ENCODE measurements at regions not wholly inside any gene's neighbourhood (a gene's known extent, or its start where the extent isn't known, plus 50 kb on each side); places are given as distances from the start of the nearest gene placed in this dataset.

DNA sequence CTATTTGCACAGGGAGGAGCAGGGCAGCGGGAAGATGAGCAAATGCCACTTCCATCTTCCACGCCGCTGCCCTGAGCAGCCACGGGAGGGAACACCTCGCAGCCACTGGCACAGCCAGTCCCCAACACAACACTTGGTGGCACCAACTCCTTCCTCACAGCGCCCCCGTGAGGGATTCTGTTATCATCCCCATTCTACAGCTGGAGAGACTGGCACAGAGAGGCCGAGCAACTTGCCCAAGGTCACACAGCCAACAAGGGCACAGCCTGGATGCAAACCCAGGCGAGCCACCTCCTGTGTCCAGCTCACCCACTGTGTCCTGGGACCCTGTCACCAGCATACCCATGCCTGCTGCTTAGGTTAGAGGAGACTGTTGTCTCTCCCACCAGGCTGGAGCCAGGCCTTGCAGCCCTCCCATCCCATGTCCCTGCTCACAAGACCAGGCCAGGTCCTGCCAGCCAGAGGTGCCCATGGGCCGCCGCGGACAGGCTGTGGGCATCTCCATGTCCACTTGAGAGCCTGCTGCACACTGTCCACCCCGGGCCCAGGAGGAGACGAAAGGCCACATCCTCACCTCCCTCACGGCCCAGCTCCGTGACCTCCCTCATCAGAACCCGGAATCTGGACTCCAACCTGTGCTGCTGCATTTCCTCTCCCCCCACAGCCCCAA is 57.0 kb downstream of the NCOR2 start:
- H3K27me3 ChIP-seq (ENCODE audit: control insufficient read depth, insufficient read depth, low read length) = no peaks in the 10 kb centered on the region
- no peak for DNase-seq (ENCODE audit: low read depth in 4 of 6, low spot score in 6 of 6)
- no peaks in the 10 kb centered on the region for H3K9me3 ChIP-seq (ENCODE audit: control insufficient read depth, insufficient read depth, low read length)
- H3K4me1 ChIP-seq (ENCODE audit: control insufficient read depth, insufficient read depth, low read length) = peaks cover 98% of the 10 kb centered on the region
- H3K27ac ChIP-seq (ENCODE audit: low read depth, low read length) = peak overlapping the region; percentile 84
- H3K4me3 ChIP-seq (ENCODE audit: low read depth, low read length) = no peak overlapping the region
- WGBS (ENCODE audit: insufficient coverage) = 89% methylated on average over 14 of the region's 17 CpGs
- peaks cover 36% of the 10 kb centered on the region for H3K36me3 ChIP-seq (ENCODE audit: control insufficient read depth, insufficient read depth, low read length)

DNA sequence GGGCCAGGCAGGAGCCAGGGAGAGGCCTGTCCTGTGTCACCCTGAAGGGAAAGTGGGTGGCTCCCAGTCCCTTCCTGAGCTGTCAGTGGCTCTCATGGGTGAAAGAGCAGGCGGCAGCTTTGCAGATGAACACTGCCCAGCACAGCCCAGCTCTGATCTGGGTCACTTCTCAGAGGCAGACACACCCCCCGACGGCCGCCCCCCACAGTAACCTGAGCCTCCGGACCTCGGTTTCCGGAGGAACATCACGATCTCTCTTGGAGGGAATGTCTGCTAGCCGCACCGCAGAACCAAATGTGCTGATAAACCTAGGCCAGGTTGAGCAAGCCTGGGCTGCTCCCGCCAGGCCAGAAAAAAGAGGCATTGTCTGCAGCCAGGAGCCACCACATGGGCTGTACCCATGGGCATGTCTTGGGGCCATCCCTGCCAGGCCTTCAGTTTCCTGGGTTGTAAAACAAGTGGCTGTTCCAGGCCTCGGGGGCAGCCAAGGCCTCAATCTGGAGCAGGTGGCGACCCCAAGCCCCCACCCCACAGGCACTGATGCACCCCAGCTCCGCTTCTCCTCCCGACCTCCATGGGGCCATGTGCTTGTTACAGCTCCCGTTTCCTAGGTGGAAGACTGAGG is 57.6 kb downstream of the NCOR2 start:
- Histone ChIP-seq H3K9me3 (ENCODE audit: control insufficient read depth, insufficient read depth, low read length) (no peaks in the 10 kb centered on the region), H3K36me3 (ENCODE audit: control insufficient read depth, insufficient read depth, low read length) (peaks cover 37% of the 10 kb centered on the region), H3K4me1 (ENCODE audit: control insufficient read depth, insufficient read depth, low read length) (peaks cover 99% of the 10 kb centered on the region), H3K4me3 (ENCODE audit: low read depth, low read length) (no peak overlapping the region), H3K27me3 (ENCODE audit: control insufficient read depth, insufficient read depth, low read length) (no peaks in the 10 kb centered on the region), H3K27ac (ENCODE audit: low read depth, low read length) (peak overlapping the region; percentile 84)
- 38% methylated on average over 15 of the region's 16 CpGs for WGBS (ENCODE audit: insufficient coverage)
- no peak for DNase-seq (ENCODE audit: low read depth in 4 of 6, low spot score in 6 of 6)

DNA sequence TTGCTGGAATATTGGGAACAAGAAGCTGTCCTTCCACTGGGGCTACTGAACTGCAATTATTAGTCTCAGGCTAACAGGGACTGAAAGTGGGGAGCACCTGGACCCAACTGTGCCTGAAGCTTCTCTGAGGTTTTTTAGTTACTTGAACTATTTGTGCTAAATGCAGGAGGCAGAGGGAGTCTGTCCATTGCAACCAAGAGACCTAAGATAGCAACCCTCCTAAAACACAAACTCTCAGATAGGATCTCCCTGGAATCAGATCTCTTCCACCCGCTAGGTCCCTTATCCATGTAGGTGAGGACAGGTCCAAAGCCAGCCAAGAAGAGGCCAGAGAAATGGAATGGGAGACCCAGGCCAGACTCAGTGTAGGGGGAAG is 58.1 kb downstream of the NCOR2 start:
- no peak for DNase-seq (ENCODE audit: low read depth in 4 of 6, low spot score in 6 of 6)
- Histone ChIP-seq H3K27me3 (ENCODE audit: control insufficient read depth, insufficient read depth, low read length) (no peaks in the 10 kb centered on the region), H3K4me1 (ENCODE audit: control insufficient read depth, insufficient read depth, low read length) (peaks cover 100% of the 10 kb centered on the region), H3K36me3 (ENCODE audit: control insufficient read depth, insufficient read depth, low read length) (peaks cover 36% of the 10 kb centered on the region), H3K9me3 (ENCODE audit: control insufficient read depth, insufficient read depth, low read length) (no peaks in the 10 kb centered on the region), H3K27ac (ENCODE audit: low read depth, low read length) (peak overlapping the region; percentile 84), H3K4me3 (ENCODE audit: low read depth, low read length) (no peak overlapping the region)
- 100% methylated on average over 1 of the region's 1 CpG for WGBS (ENCODE audit: insufficient coverage)

DNA sequence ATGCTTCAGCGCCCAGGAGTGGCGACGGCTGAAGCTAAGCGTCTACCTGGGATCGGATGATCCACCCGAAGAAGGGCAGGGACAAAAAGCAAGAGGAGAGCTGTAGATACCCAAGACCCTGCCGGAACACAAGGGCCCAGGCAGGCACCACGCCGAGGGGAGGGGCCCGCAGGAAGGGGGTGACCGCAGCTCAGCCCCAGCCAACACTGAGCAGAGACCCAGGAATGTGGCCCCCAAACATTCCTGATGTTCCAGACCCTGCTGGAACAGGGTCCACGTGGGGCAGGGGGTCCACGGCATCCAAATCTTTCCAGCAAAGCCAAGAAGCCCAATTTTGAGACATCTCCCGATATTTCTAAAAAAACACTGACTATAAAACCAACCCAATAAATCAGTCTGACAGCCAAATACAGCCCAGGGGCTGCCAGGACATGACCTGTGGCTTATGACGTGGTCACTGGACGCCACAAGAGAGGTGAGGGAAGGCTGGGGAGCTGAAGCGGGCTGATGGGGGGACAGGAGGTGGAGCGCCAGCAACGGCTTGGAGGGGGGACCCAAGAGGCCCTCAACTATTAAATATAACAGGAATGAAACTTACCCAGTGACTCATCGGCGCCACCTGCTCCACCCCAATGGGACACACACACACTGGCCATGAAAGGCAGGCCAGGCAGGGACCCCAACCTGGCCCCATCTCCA is 58.9 kb downstream of the NCOR2 start:
- Histone ChIP-seq H3K9me3 (ENCODE audit: control insufficient read depth, insufficient read depth, low read length) (no peaks in the 10 kb centered on the region), H3K27me3 (ENCODE audit: control insufficient read depth, insufficient read depth, low read length) (no peaks in the 10 kb centered on the region), H3K36me3 (ENCODE audit: control insufficient read depth, insufficient read depth, low read length) (peaks cover 36% of the 10 kb centered on the region), H3K27ac (ENCODE audit: low read depth, low read length) (peak overlapping the region; percentile 84), H3K4me3 (ENCODE audit: low read depth, low read length) (no peak overlapping the region), H3K4me1 (ENCODE audit: control insufficient read depth, insufficient read depth, low read length) (peaks cover 99% of the 10 kb centered on the region)
- 52% methylated on average over 17 of the region's 21 CpGs for WGBS (ENCODE audit: insufficient coverage)
- DNase-seq (ENCODE audit: low read depth in 4 of 6, low spot score in 6 of 6) = no peak

DNA sequence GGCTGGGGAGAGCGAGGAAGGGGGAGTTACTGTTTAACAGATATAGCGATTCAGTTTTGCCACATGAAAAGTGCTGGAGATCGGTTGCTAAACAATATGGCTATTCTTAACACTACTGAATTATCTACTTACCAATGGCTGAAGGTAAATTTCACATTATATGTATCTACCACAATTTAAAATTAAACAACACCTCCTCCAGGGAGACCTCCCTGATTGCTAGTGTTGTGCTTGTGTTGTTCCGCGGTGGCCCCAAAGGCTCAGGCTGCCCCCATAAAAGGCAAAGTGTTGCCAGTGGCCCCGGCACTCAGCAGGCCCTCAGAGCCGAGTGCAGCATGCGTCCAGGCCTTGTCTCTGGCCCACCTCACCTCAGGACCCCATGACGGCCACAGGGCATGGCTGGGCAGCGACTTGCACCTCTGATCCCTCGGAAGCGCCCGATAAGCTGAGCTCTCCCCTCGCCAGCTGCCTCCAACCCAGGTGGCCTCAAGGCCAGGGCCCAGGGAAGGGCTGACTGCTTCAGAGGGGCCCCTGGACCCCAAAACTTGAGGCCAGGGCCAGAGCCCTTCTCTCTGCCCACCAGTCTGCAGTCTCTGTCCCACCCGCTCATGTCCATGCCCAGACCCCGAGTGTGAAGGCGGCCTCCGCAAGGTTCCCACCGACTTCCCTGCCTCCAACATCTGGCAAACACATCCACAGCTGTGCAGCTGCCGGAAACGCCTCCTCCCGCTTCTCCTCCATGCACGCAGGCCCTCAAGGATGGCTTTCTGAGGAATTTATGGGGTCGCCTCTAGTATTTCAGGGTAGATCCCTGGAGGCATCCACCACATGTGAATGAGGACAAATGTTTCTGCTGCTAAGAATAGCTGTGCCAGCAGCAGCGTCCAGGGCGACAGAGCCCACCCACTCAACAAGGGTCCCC is 60.0 kb downstream of the NCOR2 start:
- DNase-seq (ENCODE audit: low read depth in 4 of 6, low spot score in 6 of 6) = peak in 2 of 6 donors; percentile 53 to 67

DNA sequence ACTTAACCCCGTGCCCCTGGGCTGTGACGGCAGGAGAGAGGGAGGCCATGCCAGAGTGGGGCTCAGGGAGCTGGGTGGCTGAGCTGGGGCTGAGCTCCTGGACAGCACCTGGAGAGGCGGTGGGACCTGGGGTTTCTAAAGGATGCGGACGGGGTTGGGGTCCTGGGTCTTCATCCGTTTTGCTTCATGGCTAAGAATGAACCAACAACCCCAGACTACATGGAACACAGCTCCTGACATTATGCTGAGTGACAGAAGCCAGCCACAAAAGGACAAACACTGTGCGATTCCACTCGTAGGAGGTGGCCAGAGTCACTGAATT is 60.6 kb downstream of the NCOR2 start:
- no peak for DNase-seq (ENCODE audit: low read depth in 4 of 6, low spot score in 6 of 6)
- Histone ChIP-seq H3K36me3 (ENCODE audit: control insufficient read depth, insufficient read depth, low read length) (peaks cover 50% of the 10 kb centered on the region), H3K4me3 (ENCODE audit: low read depth, low read length) (no peak overlapping the region), H3K4me1 (ENCODE audit: control insufficient read depth, insufficient read depth, low read length) (peaks cover 96% of the 10 kb centered on the region), H3K27me3 (ENCODE audit: control insufficient read depth, insufficient read depth, low read length) (no peaks in the 10 kb centered on the region), H3K9me3 (ENCODE audit: control insufficient read depth, insufficient read depth, low read length) (no peaks in the 10 kb centered on the region), H3K27ac (ENCODE audit: low read depth, low read length) (peak overlapping the region; percentile 72)
- WGBS (ENCODE audit: insufficient coverage) = 42% methylated on average over 6 of the region's 8 CpGs

More for the DNA sequence above, 60.0 kb downstream of the NCOR2 start:
- Histone ChIP-seq H3K27me3 (ENCODE audit: control insufficient read depth, insufficient read depth, low read length) (no peaks in the 10 kb centered on the region), H3K4me3 (ENCODE audit: low read depth, low read length) (no peak overlapping the region), H3K9me3 (ENCODE audit: control insufficient read depth, insufficient read depth, low read length) (no peaks in the 10 kb centered on the region), H3K36me3 (ENCODE audit: control insufficient read depth, insufficient read depth, low read length) (peaks cover 44% of the 10 kb centered on the region), H3K4me1 (ENCODE audit: control insufficient read depth, insufficient read depth, low read length) (peaks cover 96% of the 10 kb centered on the region), H3K27ac (ENCODE audit: low read depth, low read length) (peak overlapping the region; percentile 77)
- WGBS (ENCODE audit: insufficient coverage) = 48% methylated on average over 22 of the region's 26 CpGs

DNA sequence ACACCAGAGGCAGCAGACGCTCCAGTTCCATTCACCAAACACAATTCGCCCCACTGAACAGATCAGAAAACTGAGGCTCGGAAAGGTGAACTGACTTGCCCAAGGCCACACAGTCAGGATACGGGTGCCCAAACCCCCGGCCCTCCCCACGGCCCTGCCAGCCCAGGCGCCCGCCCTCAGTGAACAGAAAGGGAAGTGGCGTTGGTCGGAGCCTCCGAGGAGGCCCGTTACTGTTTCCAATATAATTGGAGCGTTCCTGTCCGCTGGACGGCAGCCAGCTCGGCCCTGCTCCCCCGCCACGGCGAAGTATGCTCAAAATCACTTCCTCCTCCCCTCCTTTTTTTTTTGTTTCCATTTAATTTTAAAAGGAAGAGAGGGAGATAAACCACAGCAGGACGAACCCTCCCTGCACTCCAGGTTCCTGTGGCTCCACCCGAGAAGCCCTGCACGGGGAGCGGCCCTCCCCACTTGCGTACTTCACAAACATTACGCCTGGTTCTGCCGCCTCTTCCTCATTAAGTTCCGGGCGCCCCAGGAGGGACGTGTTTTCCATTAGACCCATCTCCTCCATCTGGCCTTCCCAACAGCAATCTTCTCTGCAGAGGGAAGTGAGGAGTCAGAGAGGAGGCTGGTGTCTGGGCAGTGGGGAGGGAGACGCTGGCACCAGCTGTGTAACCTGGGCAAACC is 61.1 kb downstream of the NCOR2 start:
- no peaks in the 10 kb centered on the region for H3K9me3 ChIP-seq (ENCODE audit: control insufficient read depth, insufficient read depth, low read length)
- H3K27ac ChIP-seq (ENCODE audit: low read depth, low read length) = peak overlapping the region; percentile 72
- peaks cover 46% of the 10 kb centered on the region for H3K36me3 ChIP-seq (ENCODE audit: control insufficient read depth, insufficient read depth, low read length)
- H3K4me1 ChIP-seq (ENCODE audit: control insufficient read depth, insufficient read depth, low read length) = peaks cover 96% of the 10 kb centered on the region
- WGBS (ENCODE audit: insufficient coverage) = 35% methylated on average over 13 of the region's 30 CpGs
- no peak overlapping the region for H3K4me3 ChIP-seq (ENCODE audit: low read depth, low read length)
- peak in 2 of 6 donors; percentile 81 to 93 for DNase-seq (ENCODE audit: low read depth in 4 of 6, low spot score in 6 of 6)
- no peaks in the 10 kb centered on the region for H3K27me3 ChIP-seq (ENCODE audit: control insufficient read depth, insufficient read depth, low read length)

DNA sequence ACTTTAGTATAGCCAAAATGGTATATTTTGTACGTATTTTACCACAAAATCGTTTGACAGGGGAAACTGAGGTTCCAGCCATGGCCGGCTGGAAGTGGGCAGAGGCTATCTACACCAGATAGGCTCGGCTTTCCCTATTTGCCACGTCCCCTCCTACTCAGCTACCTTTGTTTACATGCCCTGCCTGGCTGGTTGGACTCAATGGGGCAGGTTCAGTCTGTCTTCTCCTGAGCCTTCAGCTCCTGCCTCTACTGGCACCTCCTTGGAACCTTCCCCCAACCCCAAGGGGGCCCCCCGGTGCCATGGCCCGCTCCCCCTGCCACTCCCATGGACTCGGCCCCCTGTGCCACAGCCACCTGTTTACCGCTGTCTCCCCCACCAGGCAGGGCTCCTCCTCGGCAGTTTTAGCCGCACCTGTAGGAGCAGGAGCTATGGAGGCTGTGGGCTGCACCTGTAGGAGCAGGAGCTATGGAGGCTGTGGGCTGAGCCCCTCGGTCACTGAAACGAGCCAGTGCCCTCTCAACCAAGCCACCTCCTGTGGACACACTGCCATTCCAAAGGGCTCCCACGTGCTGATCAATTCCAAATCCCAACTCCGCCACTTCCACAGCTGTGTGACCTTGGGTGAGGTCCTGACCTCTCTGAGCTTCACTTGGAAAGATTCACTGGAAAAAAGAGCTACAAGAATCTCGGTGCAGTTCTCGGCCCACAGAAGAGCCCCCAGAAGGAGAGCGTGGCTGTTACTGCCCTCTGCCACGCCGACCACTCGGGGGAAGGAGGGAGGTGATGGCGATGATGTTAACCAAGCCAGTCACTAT is 62.2 kb downstream of the NCOR2 start:
- no peak overlapping the region for H3K4me3 ChIP-seq (ENCODE audit: low read depth, low read length)
- H3K9me3 ChIP-seq (ENCODE audit: control insufficient read depth, insufficient read depth, low read length) = no peaks in the 10 kb centered on the region
- peaks cover 96% of the 10 kb centered on the region for H3K4me1 ChIP-seq (ENCODE audit: control insufficient read depth, insufficient read depth, low read length)
- H3K36me3 ChIP-seq (ENCODE audit: control insufficient read depth, insufficient read depth, low read length) = peaks cover 50% of the 10 kb centered on the region
- DNase-seq (ENCODE audit: low read depth in 4 of 6, low spot score in 6 of 6) = no peak
- no peaks in the 10 kb centered on the region for H3K27me3 ChIP-seq (ENCODE audit: control insufficient read depth, insufficient read depth, low read length)
- WGBS (ENCODE audit: insufficient coverage) = 81% methylated on average over 16 of the region's 22 CpGs
- H3K27ac ChIP-seq (ENCODE audit: low read depth, low read length) = peak overlapping the region; percentile 72

All from spinal cord (tissue), 9 donors.